GM18870 (cell line): ENCODE measurements at regions not wholly inside any gene's neighbourhood (a gene's known extent, or its start where the extent isn't known, plus 50 kb on each side); places are given as distances from the start of the nearest gene placed in this dataset.

Experiments used
- ATAC-seq: cut with Tn5 transposase; IDR thresholded peaks from one replicate; pipeline ENCODE4 v1.9.1; 2021; ENCODE audit warnings: moderate library complexity; ENCODE audit not compliant: unreplicated experiment

DNA sequence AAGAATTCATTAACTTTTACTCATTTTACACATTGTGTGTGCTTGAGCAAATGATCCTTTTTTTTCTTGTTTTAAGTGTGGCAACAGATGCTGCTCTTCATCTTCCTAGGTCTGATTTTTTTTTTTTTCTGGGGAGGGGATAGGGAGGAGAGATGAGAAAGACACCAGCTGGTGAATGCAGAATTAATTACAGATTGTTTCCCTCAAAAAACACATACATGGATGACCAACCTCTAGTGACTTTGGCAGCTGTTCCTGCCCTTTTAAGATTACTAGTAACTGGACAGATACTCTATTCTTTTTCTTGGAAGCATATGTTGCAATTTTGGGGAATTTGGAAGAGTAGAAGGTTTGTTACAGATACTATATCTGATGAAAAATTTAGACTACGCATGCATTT, 103.6 kb upstream of the MYO16 start:
- ATAC-seq = no peak

DNA sequence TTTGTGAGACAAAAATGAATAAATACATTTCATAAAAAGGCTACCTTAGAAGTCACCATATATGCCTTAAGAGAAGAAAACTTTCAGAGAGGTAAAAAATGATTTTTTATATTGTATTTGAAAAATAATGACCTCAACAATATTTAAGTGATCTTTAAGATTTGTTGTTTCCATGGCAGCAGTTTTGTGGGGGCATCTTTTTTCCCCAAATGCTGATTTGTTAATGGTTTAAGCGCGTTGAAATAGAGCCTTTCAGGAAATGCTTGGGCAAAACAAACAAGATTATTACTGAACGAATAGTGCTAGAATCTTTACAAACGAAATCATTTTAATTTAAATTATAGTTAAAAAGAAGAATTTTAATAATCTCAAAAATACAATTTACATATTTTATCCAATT, 103.1 kb upstream of the MYO16 start:
- no peak for ATAC-seq

DNA sequence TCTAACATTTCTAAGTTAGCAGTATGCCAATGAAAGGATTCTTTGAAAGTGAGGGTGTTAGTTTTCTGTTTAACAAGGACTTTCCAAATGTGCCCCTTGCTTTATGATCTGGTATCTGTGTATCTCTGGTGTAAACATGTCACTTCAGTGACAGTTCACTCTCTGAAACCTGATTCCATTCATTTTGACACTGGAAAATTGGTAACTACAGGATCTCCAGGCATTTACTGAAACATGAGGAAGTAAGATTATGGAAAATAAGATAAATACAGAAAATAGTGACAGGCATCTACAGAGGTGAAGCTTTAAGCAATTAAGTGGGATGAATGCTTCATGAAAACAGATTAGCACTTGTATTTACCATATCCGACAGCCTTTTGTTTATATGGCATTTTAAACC, 101.6 kb upstream of the MYO16 start:
- ATAC-seq = no peak

DNA sequence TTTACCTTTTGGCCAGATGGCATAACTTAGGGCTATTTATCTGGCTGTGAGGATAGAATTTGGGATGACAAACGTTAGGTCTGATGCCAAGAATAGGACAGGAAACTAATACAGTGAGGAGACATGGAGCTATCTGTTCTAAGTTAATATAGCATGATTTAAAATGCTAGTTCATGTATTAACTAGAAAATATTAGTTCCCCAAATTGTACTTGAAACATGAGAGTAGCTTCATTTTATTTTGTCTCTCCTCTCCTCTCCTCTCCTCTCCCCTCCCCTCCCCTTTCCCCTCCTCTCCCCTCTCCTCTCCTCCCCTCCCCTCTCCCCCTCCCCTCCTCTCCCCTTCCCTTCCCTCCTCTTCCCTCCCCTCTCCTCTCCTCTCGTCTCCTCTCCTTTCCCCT, 101.1 kb upstream of the MYO16 start:
- no peak for ATAC-seq

DNA sequence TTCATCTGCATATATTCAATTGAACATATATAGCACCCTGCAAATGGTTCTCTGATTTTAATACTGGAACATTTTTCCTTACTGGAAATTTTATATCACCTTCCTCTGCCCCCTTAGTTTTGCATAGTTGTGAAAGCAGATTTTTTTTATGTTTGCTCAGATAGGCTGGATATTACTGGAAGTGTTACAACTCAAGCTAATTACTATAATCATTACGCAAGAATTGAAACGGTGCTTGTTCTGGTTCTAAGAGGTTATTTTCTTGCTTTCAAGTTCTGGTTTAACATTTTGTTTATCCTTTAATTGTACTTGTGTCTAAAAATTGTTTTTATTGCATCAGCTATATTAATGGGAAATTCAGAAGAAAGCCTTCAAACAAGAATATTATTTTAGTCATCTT, 95.6 kb upstream of the MYO16 start:
- no peak for ATAC-seq

DNA sequence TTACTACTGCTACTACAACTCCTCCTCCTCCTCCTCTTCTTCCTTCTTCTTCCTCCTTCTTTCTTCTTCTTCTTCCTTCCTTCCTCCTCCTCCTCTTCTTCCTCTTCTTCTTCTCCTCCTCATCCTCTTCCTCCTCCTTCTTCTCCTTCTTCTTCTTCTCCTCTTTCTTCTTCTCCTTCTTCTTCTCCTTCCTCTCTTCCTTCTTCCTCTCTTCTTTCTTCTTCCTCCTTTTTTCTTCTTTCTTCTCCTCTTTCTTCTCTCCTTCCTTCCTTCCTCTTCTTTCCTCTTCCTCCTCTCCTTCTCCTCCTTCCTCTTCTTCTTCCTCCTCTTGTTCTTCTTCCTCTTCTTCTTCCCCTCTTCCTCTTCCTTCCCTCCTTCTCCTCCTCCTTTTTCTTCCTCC, 94.7 kb upstream of the MYO16 start:
- no peak for ATAC-seq

DNA sequence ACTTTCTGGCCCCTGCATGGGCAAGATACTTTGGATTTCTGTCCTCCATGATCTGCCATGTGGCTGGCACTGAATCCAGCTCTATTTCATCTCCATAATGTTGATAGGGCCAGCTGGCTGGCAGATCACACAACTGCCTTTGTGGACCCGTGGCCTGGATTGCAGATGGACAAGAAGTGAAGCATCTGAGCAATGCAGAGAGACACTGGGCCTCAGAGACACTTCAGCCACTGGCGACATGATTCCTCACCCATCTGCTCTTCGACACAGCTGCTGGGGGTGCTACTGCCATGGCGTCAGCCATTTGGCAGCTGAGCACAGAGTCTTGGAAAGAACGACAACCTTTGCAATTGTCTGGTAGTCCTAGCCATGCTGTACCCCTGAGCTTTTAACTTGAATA, 79.5 kb upstream of the MYO16 start:
- no peak for ATAC-seq

DNA sequence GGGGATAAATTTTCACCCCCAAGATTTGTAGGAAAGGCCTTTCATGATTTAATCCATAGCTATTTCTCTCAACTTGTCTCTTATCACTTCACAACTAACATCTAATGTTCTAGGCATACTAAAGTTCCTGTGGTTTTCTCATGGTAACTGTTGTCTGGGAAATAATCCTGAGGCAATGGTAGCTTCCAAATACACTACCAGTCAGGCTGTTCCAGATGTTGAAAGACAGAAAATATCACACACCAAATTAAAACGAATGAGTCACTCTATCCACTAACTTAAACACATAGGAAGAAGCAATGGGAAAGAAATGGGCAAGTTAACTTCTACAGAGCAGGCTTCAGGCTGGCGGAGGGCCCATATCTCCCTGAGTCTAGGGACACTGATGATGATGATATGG, 77.7 kb upstream of the MYO16 start:
- no peak for ATAC-seq

DNA sequence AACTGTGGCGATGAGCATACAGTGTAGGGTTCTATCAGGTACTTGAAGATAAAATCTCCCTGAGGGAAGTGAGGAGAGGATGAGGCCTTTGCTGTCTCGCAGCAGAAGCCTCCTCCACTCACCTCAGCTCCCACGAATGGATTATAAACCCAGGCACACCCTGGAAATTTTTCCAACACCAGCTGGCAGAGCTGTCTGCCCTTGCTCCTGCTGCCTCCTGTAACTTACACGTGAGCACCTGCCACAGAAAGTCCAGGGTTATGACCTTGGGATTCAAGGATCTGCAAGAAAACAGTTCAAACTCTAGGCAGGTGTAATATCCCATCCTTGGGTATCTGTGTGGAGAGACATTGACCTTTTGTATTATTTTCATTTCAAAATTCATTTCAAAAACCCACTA, 70.9 kb upstream of the MYO16 start:
- ATAC-seq = no peak

DNA sequence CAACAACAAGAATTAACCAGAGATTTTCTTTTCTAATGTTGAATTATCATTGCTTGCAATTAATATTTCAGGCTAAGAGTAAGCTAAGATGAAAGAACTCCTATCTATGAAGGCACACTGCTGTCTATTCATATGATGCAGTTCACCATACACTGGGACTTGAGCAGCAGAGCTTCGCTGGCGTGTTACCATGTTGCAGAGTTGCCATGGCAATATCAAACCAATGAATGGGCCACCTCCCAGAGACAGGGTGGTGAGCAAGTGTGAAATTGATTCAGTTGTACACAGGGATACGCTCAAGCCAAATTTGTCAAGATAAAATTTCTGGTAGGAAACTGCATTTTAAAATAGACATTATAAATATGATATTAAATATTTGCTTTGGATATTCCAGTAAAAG, 69.3 kb upstream of the MYO16 start:
- ATAC-seq = no peak

DNA sequence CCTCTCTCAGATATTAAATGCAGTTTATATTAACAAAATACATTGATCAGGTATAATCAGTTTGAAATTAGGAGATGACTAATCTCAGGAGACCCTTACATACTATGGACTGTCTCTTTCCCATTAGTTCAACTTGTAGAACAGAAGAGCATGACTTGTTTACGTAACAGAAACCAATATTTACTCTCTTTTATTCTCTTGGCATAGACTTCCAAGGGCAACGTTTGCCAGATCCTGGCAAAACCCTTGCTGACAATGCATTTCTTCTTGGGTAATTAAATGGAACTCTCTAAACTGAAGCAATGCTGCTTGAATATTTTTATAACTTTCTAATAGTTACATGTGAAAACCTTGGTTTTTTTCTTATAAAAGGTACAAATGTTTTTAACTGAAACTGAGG, 68.3 kb upstream of the MYO16 start:
- ATAC-seq = no peak

DNA sequence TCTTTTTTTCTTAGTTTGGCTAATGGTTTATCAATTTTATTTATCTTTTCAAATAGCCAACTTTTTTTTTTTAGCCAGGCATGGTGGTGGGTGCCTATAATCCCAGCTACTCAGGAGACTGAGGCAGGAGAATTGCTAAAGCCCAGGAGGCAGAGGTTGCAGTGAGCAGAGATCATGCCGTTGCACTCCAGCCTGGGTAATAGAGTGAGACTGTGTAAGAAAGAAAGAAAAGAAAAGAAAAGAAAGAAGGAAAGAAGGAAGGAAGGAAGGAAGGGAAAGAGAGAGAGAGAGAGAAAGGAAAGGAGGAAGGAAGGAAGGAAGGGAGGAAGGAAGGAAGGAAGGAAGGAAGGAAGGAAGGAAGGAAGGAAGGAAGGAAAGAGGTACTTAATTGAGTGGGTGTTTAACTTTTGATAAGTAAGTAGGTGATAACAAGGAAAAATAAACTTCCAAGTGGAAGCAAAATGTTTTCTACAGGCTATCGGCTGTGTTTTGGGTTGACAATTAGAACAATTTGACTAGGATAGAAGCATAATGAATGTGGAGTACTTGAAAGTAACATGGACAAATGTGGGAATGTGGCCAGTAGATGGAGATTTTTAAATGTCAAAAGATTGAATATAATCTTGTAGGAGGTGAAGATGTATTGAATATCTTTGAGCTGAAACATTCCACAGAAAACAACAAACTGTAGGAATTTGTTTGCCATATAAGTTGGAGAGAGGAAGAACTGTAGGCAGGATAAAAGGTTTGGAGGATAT, 62.8 kb upstream of the MYO16 start:
- no peak for ATAC-seq

DNA sequence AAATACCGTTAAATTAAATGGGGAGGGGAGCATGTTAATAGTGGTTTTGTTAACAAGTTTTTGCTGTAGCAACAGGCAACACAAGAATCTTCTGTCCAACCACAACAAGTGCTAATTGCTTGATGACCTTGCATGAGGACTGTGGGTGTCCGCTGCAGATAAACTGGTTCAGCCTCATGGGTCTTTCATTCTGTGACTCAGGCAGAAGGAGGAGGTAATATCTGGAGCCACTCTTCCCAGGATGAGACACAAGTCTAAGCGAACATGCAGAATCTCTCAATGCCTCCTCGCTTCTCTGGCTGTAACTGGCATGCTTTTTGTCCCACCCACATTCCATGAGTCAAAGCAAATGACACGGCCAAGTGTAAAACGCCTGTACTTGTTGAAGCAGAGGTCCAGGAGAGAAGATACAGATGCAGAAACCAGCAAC, 56.6 kb upstream of the MYO16 start:
- ATAC-seq = no peak

DNA sequence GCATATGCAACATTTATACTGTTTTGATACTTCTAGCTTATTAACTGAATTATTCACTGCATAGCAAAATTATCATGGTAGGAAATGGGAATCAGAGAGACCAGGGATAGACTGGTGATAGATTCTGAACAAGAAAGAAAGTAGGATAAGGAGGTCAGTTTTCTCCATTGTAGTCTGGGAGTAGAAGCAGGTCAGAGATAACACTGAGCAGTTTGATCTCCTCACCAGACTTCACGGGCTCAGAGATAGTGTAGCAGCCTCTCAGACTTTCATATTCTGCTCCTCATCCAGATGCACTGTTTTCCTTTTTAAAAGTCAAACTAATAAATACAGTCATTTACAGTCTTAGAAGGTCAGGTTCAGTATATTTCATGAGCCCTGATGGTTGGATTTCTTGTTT, 56.0 kb upstream of the MYO16 start:
- no peak for ATAC-seq

DNA sequence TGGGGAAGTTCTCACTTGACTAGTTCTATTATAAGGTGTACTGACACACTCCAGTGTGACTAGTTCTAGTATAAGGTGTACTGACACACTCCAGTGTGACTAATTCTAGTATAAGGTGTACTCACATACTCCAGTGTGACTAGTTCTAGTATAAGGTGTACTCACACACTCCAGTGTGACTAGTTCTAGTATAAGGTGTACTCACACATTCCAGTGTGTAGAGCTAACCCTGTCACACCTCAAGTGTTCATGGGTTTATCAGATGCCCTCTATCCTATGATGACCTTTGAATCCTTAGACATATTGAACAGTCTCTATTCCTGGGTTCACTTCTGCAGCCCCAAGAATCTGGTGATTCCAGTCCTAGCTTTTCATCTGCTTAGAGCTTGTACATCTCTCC, 54.6 kb upstream of the MYO16 start:
- no peak for ATAC-seq

DNA sequence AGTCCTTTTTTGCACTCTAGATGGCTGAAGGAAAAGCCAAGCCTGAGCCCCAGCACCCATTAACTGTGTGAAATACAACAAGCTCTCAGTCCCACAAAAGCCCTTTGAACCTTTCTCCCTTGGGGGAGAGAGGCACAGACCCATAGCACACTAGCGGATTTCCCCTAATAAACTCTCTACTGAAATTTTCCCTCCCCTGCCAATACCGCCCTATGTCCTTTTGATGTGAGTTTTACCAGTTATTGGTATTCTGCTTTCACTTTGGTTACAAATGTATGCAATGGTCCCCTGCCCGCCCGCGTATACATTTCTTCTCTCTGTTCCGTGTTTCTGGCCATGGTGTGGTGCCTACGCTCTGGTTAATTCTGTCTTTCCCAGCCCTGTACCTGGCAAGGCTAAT, 54.0 kb upstream of the MYO16 start:
- ATAC-seq = no peak
